Stimulated activated naive CD8-positive, alpha-beta T cell treated with anti-CD3 and anti-CD28 coated beads, Interleukin-15, Interleukin-2, amounts not matched to agents 100 ng/mL and 50 ng/mL, for 24 hours (primary cell): ENCODE measurements at regions not wholly inside any gene's neighbourhood (a gene's known extent, or its start where the extent isn't known, plus 50 kb on each side); places are given as distances from the start of the nearest gene placed in this dataset.
"Not testable (repeated sequence)": the region's sequence is repeated elsewhere in the genome, so short reads cannot be mapped to it uniquely, and the experiment has no call there.

Source experiments
- H3K27ac Mint-ChIP-seq: one replicate; pipeline ENCODE4 v1.8.0; 2021; ENCODE audit warnings: mild to moderate bottlenecking, mixed read lengths
- H3K27me3 Mint-ChIP-seq: one replicate; pipeline ENCODE4 v1.8.0; 2021; ENCODE audit warnings: mixed read lengths
- H3K36me3 Mint-ChIP-seq: one replicate; pipeline ENCODE4 v1.8.0; 2021; ENCODE audit warnings: low read depth, mixed read lengths
- H3K4me1 Mint-ChIP-seq: one replicate; pipeline ENCODE4 v1.8.0; 2021; ENCODE audit warnings: low read depth, mixed read lengths
- H3K4me3 Mint-ChIP-seq: one replicate; pipeline ENCODE4 v1.8.0; 2021; ENCODE audit warnings: mild to moderate bottlenecking, mixed read lengths
- H3K9me3 Mint-ChIP-seq: one replicate; pipeline ENCODE4 v1.8.0; 2021; ENCODE audit warnings: mixed read lengths

GRCh38 chr6:166851911-166852310 is 104.4 kb downstream of the RNASET2 start:
- Mint-ChIP-seq H3K9me3 (no peaks in the 10 kb centered on the region), H3K4me3 (no peak overlapping the region)

GRCh38 chr6:166851426-166851825 is 104.9 kb downstream of the RNASET2 start:
- no peaks in the 10 kb centered on the region for H3K27me3 Mint-ChIP-seq
- no peaks in the 10 kb centered on the region for H3K36me3 Mint-ChIP-seq
- no peaks in the 10 kb centered on the region for H3K9me3 Mint-ChIP-seq
- H3K4me3 Mint-ChIP-seq, result no peak overlapping the region
- no peak overlapping the region for H3K27ac Mint-ChIP-seq
- H3K4me1 Mint-ChIP-seq, result no peaks in the 10 kb centered on the region

More at GRCh38 chr6:166851911-166852310, 104.4 kb downstream of the RNASET2 start:
- no peak overlapping the region for H3K27ac Mint-ChIP-seq
- H3K27me3 Mint-ChIP-seq, result no peaks in the 10 kb centered on the region
- no peaks in the 10 kb centered on the region for H3K4me1 Mint-ChIP-seq
- H3K36me3 Mint-ChIP-seq, result no peaks in the 10 kb centered on the region

- peaks cover 6% of the 10 kb centered on the region for H3K9me3 Mint-ChIP-seq
- peaks cover under 1% of the 10 kb centered on the region for H3K36me3 Mint-ChIP-seq
- no peaks in the 10 kb centered on the region for H3K4me1 Mint-ChIP-seq
Measured at GRCh38 chr6:166850677-166851076, 105.7 kb downstream of the RNASET2 start.

GRCh38 chr6:166849749-166850183 is 106.6 kb downstream of the RNASET2 start:
- Mint-ChIP-seq H3K9me3 (peaks cover 8% of the 10 kb centered on the region), H3K4me1 (no peaks in the 10 kb centered on the region), H3K27me3 (no peaks in the 10 kb centered on the region), H3K4me3 (no peak overlapping the region), H3K27ac (no peak overlapping the region), H3K36me3 (peaks cover 4% of the 10 kb centered on the region)

More at GRCh38 chr6:166850677-166851076, 105.7 kb downstream of the RNASET2 start:
- H3K4me3 Mint-ChIP-seq, result no peak overlapping the region
- H3K27me3 Mint-ChIP-seq, result no peaks in the 10 kb centered on the region
- H3K27ac Mint-ChIP-seq, result no peak overlapping the region

GRCh38 chr6:166848979-166849748 is 107.2 kb downstream of the RNASET2 start:
- H3K4me3 Mint-ChIP-seq, result no peak overlapping the region
- peaks cover 4% of the 10 kb centered on the region for H3K36me3 Mint-ChIP-seq
- H3K27me3 Mint-ChIP-seq, result no peaks in the 10 kb centered on the region
- H3K27ac Mint-ChIP-seq, result no peak overlapping the region
- H3K9me3 Mint-ChIP-seq, result peaks cover 8% of the 10 kb centered on the region
- H3K4me1 Mint-ChIP-seq, result no peaks in the 10 kb centered on the region

- not testable (repeated sequence) for H3K36me3 Mint-ChIP-seq, H3K4me3 Mint-ChIP-seq, H3K27me3 Mint-ChIP-seq, H3K9me3 Mint-ChIP-seq, H3K27ac Mint-ChIP-seq, H3K4me1 Mint-ChIP-seq
Measured at GRCh38 chr6:166846446-166847142, 109.8 kb downstream of the RNASET2 start.

- no peak overlapping the region for H3K27ac Mint-ChIP-seq
- no peaks in the 10 kb centered on the region for H3K27me3 Mint-ChIP-seq
- peaks cover 4% of the 10 kb centered on the region for H3K36me3 Mint-ChIP-seq
- peaks cover 8% of the 10 kb centered on the region for H3K9me3 Mint-ChIP-seq
- H3K4me3 Mint-ChIP-seq, result no peak overlapping the region
- H3K4me1 Mint-ChIP-seq, result no peaks in the 10 kb centered on the region
Measured at GRCh38 chr6:166842607-166843006, 113.7 kb downstream of the RNASET2 start.

- Mint-ChIP-seq H3K4me1 (no peaks in the 10 kb centered on the region), H3K27ac (no peak overlapping the region), H3K36me3 (peaks cover 4% of the 10 kb centered on the region), H3K27me3 (no peaks in the 10 kb centered on the region), H3K9me3 (peaks cover 8% of the 10 kb centered on the region), H3K4me3 (no peak overlapping the region)
Measured at GRCh38 chr6:166841216-166841615, 115.1 kb downstream of the RNASET2 start.

- H3K9me3 Mint-ChIP-seq, result peaks cover 8% of the 10 kb centered on the region
- H3K4me3 Mint-ChIP-seq, result no peak overlapping the region
- H3K36me3 Mint-ChIP-seq, result no peaks in the 10 kb centered on the region
- no peaks in the 10 kb centered on the region for H3K4me1 Mint-ChIP-seq
- no peaks in the 10 kb centered on the region for H3K27me3 Mint-ChIP-seq
- no peak overlapping the region for H3K27ac Mint-ChIP-seq
Measured at GRCh38 chr6:166839569-166839968, 116.8 kb downstream of the RNASET2 start.

- peaks cover 8% of the 10 kb centered on the region for H3K9me3 Mint-ChIP-seq
- no peaks in the 10 kb centered on the region for H3K36me3 Mint-ChIP-seq
- H3K4me1 Mint-ChIP-seq, result no peaks in the 10 kb centered on the region
- no peaks in the 10 kb centered on the region for H3K27me3 Mint-ChIP-seq
- no peak overlapping the region for H3K4me3 Mint-ChIP-seq
- no peak overlapping the region for H3K27ac Mint-ChIP-seq
Measured at GRCh38 chr6:166838987-166839386, 117.4 kb downstream of the RNASET2 start.

- Mint-ChIP-seq H3K27me3 (no peaks in the 10 kb centered on the region), H3K27ac (no peak overlapping the region), H3K36me3 (no peaks in the 10 kb centered on the region), H3K4me3 (no peak overlapping the region), H3K4me1 (no peaks in the 10 kb centered on the region), H3K9me3 (peaks cover 8% of the 10 kb centered on the region)
Measured at GRCh38 chr6:166836785-166837718, 119.3 kb downstream of the RNASET2 start.

GRCh38 chr6:166834049-166834448 is 122.3 kb downstream of the RNASET2 start:
- Mint-ChIP-seq H3K9me3 (peaks cover 8% of the 10 kb centered on the region), H3K4me1 (peaks cover 3% of the 10 kb centered on the region), H3K36me3 (no peaks in the 10 kb centered on the region), H3K4me3 (no peak overlapping the region), H3K27ac (no peak overlapping the region), H3K27me3 (no peaks in the 10 kb centered on the region)

- Mint-ChIP-seq H3K9me3 (peaks cover 8% of the 10 kb centered on the region), H3K4me3 (no peak overlapping the region), H3K27ac (no peak overlapping the region), H3K36me3 (no peaks in the 10 kb centered on the region), H3K27me3 (no peaks in the 10 kb centered on the region), H3K4me1 (peaks cover 3% of the 10 kb centered on the region)
Measured at GRCh38 chr6:166830891-166831363, 125.4 kb downstream of the RNASET2 start.

GRCh38 chr6:166830185-166830890 is 126.0 kb downstream of the RNASET2 start:
- no peaks in the 10 kb centered on the region for H3K27me3 Mint-ChIP-seq
- no peak overlapping the region for H3K27ac Mint-ChIP-seq
- H3K4me3 Mint-ChIP-seq, result no peak overlapping the region
- H3K9me3 Mint-ChIP-seq, result peaks cover 6% of the 10 kb centered on the region
- no peaks in the 10 kb centered on the region for H3K36me3 Mint-ChIP-seq
- H3K4me1 Mint-ChIP-seq, result peaks cover 3% of the 10 kb centered on the region
